Effector memory CD8-positive, alpha-beta T cell (primary cell): ENCODE measurements at regions not wholly inside any gene's neighbourhood (a gene's known extent, or its start where the extent isn't known, plus 50 kb on each side); places are given as distances from the start of the nearest gene placed in this dataset.

ENCODE experiments used
- ATAC-seq: fragments of 150-1000 bp; cut with Tn5 transposase; replicated peaks from 2 replicates; pipeline ENCODE4 v1.10.0; 2021; ENCODE audit warnings: mild to moderate bottlenecking, moderate library complexity
- DNase-seq, 3 experiments: peaks; one replicate each; pipeline ENCODE4 v3.0.0; 2021
- H3K27ac Mint-ChIP-seq, 2 donors: one replicate each; pipeline ENCODE4 v1.8.0; 2022; ENCODE audit warnings: mild to moderate bottlenecking in 2 of 2, mixed read lengths in 2 of 2, moderate library complexity in 2 of 2
- H3K27me3 Mint-ChIP-seq, 2 donors: one replicate each; pipeline ENCODE4 v1.8.0; 2022; ENCODE audit warnings: mixed read lengths in 2 of 2
- H3K36me3 Mint-ChIP-seq: one replicate; pipeline ENCODE4 v1.8.0; 2022; ENCODE audit warnings: mild to moderate bottlenecking, moderate library complexity, mixed read lengths; ENCODE audit not compliant: insufficient read depth
- H3K4me1 Mint-ChIP-seq, 2 donors: one replicate each; pipeline ENCODE4 v1.8.0; 2022; ENCODE audit warnings: low read depth in 2 of 2, mixed read lengths in 2 of 2
- H3K4me3 Mint-ChIP-seq, 2 donors: one replicate each; pipeline ENCODE4 v1.8.0; 2022; ENCODE audit warnings: mild to moderate bottlenecking in 2 of 2, mixed read lengths in 2 of 2, moderate library complexity in 2 of 2
- H3K9me3 Mint-ChIP-seq, 2 donors: one replicate each; pipeline ENCODE4 v1.8.0; 2022; ENCODE audit warnings: mixed read lengths in 2 of 2

DNA sequence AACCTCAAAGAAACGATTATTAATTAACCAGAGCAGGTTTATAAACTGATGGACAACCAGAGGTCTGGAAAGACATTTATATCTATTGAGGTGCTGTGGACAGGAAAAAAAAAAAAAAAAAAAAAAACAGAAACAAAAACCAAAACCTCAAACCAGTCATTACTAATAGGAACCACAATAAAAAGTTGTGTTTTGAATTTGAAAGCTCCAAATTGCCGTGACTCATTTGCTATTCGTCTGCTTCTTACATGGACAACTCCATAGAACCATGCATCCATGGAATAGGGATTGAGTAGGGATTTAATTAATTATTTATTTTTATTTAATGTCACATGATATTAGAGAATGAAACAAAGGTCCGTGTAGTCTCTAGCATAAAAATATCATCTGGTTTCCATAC is 134.1 kb upstream of the SSTR1 start:
- H3K9me3 Mint-ChIP-seq: no peaks in the 10 kb centered on the region
- H3K27ac Mint-ChIP-seq: peak overlapping the region in 1 of 2 donors; percentile 90
- no peaks in the 10 kb centered on the region for H3K27me3 Mint-ChIP-seq
- ATAC-seq (peak; percentile 8), DNase-seq (no peak)
- H3K4me3 Mint-ChIP-seq: peak overlapping the region in 1 of 2 donors; percentile 76
- peaks cover 5% of the 10 kb centered on the region for H3K36me3 Mint-ChIP-seq
- peaks cover 10 to 60% of the 10 kb centered on the region in 2 donors for H3K4me1 Mint-ChIP-seq

DNA sequence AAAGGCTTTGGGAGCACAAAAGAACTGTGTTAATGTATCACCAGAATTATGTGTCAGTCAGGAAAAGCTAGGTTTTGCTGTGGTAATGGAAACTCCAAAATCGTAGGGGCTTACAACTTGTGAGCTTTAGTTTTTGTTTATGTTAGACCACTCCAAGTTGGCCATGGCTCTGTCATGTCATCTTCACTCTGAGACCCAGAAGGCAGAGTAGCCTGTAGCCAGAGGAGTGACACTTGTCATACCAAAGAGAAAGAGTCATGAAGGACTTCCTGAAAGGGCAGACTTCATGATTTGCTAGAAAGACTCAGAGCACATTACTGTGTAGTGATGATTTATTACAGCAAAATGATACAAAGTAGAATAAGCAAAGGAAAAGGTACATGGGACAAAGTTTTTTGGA is 133.6 kb upstream of the SSTR1 start:
- peak overlapping the region; percentile 37 to 76 for H3K4me3 Mint-ChIP-seq
- DNase-seq (no peak), ATAC-seq (no peak)
- no peaks in the 10 kb centered on the region for H3K27me3 Mint-ChIP-seq
- peak overlapping the region; percentile 26 to 90 for H3K27ac Mint-ChIP-seq
- H3K36me3 Mint-ChIP-seq: peaks cover 5% of the 10 kb centered on the region
- H3K9me3 Mint-ChIP-seq: no peaks in the 10 kb centered on the region
- H3K4me1 Mint-ChIP-seq: peaks cover 11 to 59% of the 10 kb centered on the region in 2 donors

DNA sequence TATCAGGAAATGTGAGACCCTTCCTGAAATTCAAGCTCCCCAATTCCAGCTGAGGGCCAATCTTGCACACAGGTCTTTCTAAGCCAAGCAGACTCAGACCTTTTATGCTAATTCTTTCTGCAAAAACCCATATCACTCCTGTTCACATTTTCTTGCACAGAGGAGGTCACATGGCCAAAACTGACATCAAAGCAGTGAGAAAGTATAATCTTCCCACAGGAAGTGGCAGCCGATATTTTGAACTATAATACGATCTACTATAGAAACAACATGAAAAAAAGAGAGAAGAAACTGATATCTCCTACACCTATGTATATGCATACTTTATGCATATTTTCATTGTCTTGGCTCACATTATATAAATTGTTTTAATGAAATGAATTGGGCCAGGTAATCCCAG is 132.9 kb upstream of the SSTR1 start:
- Mint-ChIP-seq H3K4me1 (peaks cover 14 to 57% of the 10 kb centered on the region in 2 donors), H3K36me3 (peaks cover 10% of the 10 kb centered on the region), H3K27me3 (no peaks in the 10 kb centered on the region), H3K9me3 (no peaks in the 10 kb centered on the region), H3K4me3 (peak overlapping the region; percentile 55 to 76), H3K27ac (peak overlapping the region; percentile 26 to 90)
- DNase-seq (peak in 2 of 3 experiments; percentile 6 to 38), ATAC-seq (peak; percentile 55)

DNA sequence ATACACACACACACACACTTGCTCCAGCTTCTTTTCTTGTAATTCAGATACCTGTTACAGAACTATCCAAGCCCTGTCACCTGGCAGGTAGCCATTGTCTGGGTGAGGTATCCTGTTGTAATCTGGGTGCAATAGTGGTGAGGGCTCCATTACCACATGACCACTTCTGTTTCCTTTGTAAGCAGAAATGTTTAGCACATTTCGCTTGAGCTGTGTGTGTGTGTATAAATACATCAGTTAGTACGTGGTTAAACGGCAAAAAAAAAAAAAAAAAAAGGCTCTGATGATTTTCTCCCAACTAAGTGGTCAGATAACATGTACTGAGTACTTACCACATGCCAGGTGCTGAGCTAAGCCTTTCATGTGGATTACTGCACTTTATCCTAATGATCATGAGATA is 129.3 kb upstream of the SSTR1 start:
- peak; percentile 89 for ATAC-seq
- Mint-ChIP-seq H3K4me1 (peaks cover 11 to 43% of the 10 kb centered on the region in 2 donors), H3K36me3 (peaks cover 9% of the 10 kb centered on the region), H3K27me3 (no peaks in the 10 kb centered on the region), H3K4me3 (peak overlapping the region; percentile 17 to 68), H3K27ac (peak overlapping the region in 1 of 2 donors; percentile 78), H3K9me3 (no peaks in the 10 kb centered on the region)
- DNase-seq: peak; percentile 50 to 64 (median 57)

DNA sequence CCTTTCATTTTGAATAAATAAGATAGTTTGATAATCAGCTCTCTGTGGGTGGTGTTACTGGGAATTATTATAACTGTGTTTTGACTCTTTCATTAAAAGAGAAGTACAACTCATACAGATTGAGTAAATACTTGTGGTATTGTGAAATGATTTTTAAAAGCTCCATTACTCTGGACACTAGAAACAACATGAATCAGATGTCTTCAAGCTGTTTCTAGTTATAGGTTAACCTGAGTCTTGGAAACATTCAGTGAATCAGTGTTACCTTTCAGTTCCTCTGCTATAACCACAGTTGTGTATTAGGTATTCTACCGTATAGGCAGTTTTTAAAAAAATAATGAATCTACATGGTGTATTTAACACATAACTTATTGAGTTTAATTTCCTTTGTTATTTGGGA is 128.4 kb upstream of the SSTR1 start:
- no peak for DNase-seq
- no peaks in the 10 kb centered on the region for H3K27me3 Mint-ChIP-seq
- no peak for ATAC-seq
- H3K4me1 Mint-ChIP-seq: peaks cover 11 to 39% of the 10 kb centered on the region in 2 donors
- peaks cover 8% of the 10 kb centered on the region for H3K36me3 Mint-ChIP-seq
- H3K27ac Mint-ChIP-seq: peak overlapping the region in 1 of 2 donors; percentile 78
- H3K4me3 Mint-ChIP-seq: peak overlapping the region; percentile 27 to 68
- H3K9me3 Mint-ChIP-seq: no peaks in the 10 kb centered on the region

DNA sequence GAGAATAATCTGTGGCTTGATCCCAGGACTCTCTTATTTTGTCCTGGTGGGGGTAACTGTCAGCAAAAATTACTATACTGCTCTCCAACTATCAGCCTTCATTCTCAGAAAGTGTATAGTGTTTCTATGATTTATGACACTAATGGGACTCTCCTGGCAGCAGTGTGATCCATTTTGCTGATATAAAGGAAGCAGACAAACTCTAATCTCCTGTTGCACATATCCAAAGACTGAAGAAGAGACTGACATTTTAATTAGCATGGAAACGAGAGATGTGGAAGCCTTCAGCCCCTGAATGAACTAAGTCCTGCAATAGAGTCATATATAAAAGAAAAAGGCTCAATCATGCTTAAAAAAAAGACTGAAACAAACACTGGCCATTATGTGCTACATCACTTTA is 127.8 kb upstream of the SSTR1 start:
- H3K9me3 Mint-ChIP-seq: no peaks in the 10 kb centered on the region
- H3K4me1 Mint-ChIP-seq: peaks cover 9 to 33% of the 10 kb centered on the region in 2 donors
- no peak for DNase-seq
- no peak for ATAC-seq
- H3K36me3 Mint-ChIP-seq: peaks cover 8% of the 10 kb centered on the region
- H3K27ac Mint-ChIP-seq: no peak overlapping the region
- H3K4me3 Mint-ChIP-seq: no peak overlapping the region
- H3K27me3 Mint-ChIP-seq: no peaks in the 10 kb centered on the region

DNA sequence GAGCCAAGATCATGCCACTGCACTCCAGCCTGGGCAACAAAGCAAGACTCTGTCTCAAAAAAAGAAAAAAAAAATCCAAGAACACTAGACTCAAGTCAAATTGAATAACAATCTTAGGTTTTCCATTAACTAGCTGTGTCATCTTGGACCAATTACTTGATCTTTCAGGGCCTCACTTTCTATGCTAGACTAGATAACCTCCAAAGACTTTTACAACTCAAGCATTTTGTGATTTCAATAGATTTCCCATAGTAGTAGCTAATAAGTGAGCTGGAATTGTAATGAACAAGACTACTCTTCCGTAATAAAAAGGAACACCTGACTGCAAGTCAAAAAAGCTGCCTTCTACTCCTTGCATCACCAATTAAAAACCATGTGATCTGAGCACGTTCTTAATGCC is 127.0 kb upstream of the SSTR1 start:
- Mint-ChIP-seq H3K27ac (no peak overlapping the region), H3K9me3 (no peaks in the 10 kb centered on the region), H3K27me3 (no peaks in the 10 kb centered on the region), H3K4me3 (no peak overlapping the region), H3K36me3 (peaks cover 8% of the 10 kb centered on the region), H3K4me1 (peaks cover 7 to 27% of the 10 kb centered on the region in 2 donors)
- ATAC-seq (no peak), DNase-seq (no peak)

DNA sequence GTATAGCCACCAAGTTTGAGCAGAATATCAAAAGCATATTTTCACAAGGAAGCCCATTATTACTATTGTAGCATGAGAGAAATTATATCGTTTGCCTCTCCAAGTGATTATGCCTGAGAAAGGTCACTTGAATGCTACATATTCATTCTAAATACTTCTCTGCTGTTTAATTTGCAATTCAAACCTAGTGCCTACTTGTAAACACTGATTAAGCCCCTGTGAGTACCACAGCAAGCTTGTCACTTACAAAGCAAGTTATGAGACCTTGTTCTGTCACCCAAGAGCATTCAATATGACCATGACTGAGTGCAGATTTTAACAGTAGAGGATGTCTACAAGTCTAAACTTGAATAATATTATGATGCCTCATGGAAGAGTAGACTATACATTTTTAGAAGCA is 124.7 kb upstream of the SSTR1 start:
- no peak overlapping the region for H3K27ac Mint-ChIP-seq
- peaks cover 8% of the 10 kb centered on the region for H3K36me3 Mint-ChIP-seq
- DNase-seq: no peak
- ATAC-seq: no peak
- peaks cover 7 to 17% of the 10 kb centered on the region in 2 donors for H3K4me1 Mint-ChIP-seq
- H3K9me3 Mint-ChIP-seq: no peaks in the 10 kb centered on the region
- no peak overlapping the region for H3K4me3 Mint-ChIP-seq
- no peaks in the 10 kb centered on the region for H3K27me3 Mint-ChIP-seq

DNA sequence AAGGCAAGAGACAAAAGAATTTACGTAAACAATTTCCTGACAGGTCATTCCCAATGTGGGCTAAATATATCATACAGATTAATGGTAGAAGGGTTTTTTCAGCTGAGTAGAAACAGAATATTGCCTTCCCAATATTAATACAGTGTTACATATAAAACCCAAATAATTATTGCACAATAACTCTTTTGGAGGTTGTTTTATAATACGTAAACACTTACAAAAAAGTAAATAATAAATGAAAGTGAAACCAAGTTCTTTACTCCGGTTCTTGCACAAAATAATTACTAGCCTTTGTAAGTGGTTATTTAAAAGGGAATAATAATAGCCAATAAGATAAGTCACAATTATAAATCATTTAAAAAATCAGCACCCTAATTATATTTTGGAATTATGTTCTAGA is 118.6 kb upstream of the SSTR1 start:
- Mint-ChIP-seq H3K4me1 (peaks cover 0 to 16% of the 10 kb centered on the region in 2 donors), H3K4me3 (peak overlapping the region; percentile 47 to 77), H3K27me3 (no peaks in the 10 kb centered on the region), H3K36me3 (no peaks in the 10 kb centered on the region), H3K27ac (peak overlapping the region; percentile 12 to 89), H3K9me3 (peaks cover 6 to 18% of the 10 kb centered on the region in 2 donors)
- ATAC-seq (no peak), DNase-seq (no peak)

DNA sequence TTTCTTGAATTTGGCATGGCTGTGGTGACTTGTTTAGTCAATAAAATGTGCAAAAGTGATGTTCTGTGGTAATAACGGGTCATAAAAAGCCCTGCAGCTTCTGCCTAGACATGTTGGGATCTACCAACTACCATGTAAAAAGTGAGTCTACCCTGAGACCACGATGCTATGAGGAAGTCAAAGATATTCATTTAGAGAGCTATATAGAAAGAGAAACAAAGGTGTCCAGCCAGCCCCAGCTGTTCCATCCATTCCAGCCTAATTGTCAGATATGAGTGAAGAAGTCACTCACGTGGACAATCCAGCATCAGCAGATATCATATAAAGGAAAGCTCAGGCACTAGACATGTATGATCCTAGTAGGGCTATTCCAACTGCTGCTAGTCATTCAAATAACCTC is 117.2 kb upstream of the SSTR1 start:
- Mint-ChIP-seq H3K27me3 (no peaks in the 10 kb centered on the region), H3K27ac (peak overlapping the region in 1 of 2 donors; percentile 89), H3K9me3 (peaks cover 6 to 18% of the 10 kb centered on the region in 2 donors), H3K4me1 (peaks cover 0 to 16% of the 10 kb centered on the region in 2 donors), H3K4me3 (no peak overlapping the region), H3K36me3 (peaks cover under 1% of the 10 kb centered on the region)
- DNase-seq (no peak), ATAC-seq (no peak)

DNA sequence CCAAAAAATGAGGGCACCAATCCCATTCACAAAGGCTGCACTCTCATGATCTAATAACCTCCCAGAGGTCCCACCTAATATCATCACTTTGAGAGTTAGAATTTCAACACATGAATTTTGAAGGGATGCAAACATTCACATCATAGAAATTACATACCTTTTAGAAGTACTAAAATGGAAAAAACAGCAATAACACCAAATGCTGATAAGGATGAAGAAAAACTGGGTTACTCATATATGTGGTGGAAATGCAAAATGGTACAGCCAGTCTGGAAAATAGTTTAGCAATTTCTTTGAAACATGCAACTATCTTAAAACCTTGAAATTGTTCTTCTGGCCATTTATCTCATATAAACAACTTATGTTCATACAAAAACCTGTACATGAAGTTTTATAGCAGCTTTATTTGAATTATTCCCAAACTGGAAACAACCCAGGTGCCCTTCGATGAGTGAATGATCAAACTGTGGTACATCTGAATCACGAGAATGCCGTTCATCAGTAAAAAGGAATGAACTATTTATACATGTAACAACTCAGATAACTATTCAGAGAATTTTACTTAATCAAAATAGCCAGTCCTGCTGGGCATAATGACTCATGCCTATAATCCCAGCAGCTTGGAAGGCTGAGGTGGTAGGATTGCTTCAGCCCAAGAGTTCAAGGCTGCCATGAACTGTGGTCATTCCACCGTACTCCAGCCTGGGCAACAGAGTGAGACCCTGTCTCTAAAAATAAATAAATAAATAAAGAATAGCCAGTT is 109.4 kb upstream of the SSTR1 start:
- Mint-ChIP-seq H3K36me3 (peaks cover 3% of the 10 kb centered on the region), H3K9me3 (peaks cover 3 to 29% of the 10 kb centered on the region in 2 donors), H3K4me1 (no peaks in the 10 kb centered on the region), H3K4me3 (no peak overlapping the region), H3K27me3 (no peaks in the 10 kb centered on the region), H3K27ac (no peak overlapping the region)
- ATAC-seq: no peak
- no peak for DNase-seq

DNA sequence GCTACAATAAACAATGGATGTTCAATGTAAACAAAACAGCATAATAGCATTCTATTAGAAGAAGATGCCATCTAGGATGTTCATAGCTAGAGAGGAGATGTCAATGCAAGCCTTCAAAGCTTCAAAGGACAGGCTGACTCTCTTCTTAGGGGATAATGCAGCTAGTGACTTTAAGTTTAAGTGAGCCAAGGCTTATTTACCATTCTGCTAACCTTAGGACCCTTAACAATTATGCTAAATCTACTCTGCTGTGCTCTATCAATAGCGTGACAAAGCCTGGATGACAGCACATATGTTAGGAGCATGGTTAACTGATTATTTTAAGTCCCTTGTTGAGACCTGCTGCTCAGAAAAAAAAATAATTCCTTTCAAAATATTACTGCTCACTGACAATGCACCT is 106.0 kb upstream of the SSTR1 start:
- no peak for ATAC-seq
- H3K4me1 Mint-ChIP-seq: peaks cover 3 to 12% of the 10 kb centered on the region in 2 donors

DNA sequence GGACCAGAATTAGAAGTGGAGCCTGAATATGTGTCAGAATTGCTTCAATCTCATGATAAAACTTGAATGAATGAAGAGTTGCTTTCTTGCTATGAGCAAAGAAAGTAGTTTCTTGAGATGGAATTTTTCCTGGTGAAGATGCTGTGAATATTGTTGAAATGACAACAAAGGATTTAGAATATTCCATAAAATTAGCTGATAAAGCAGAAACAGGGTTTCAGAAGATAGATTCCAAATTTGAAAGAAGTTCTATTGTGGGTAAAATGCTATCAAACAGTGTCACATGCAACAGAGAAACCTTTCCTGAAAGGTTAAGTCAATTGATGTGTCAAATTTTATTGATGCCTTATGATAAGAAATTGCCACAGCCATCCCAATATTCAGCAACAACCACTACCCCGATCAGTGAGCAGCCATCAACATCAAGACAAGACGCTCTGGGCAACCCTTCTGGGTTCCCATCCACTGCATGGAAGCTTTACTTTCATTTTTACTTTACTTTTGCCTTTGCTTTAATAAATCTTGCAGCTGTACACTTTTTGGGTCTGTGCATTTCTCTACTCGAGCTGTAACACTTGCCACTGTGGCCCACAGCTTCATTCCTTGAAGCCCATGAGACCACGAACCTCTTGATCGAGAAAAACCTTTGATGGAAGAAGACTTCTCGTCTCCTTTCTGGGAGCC is 104.0 kb upstream of the SSTR1 start:
- Mint-ChIP-seq H3K36me3 (no peaks in the 10 kb centered on the region), H3K27ac (peak overlapping the region in 1 of 2 donors; percentile 54), H3K4me3 (peak overlapping the region; percentile 43 to 58), H3K27me3 (no peaks in the 10 kb centered on the region), H3K4me1 (peaks cover 6 to 22% of the 10 kb centered on the region in 2 donors), H3K9me3 (peaks cover 10 to 15% of the 10 kb centered on the region in 2 donors)
- ATAC-seq (peak; percentile 40), DNase-seq (no peak)

More for the DNA sequence above, 106.0 kb upstream of the SSTR1 start:
- peaks cover 5 to 15% of the 10 kb centered on the region in 2 donors for H3K9me3 Mint-ChIP-seq
- no peaks in the 10 kb centered on the region for H3K36me3 Mint-ChIP-seq
- no peaks in the 10 kb centered on the region for H3K27me3 Mint-ChIP-seq
- no peak overlapping the region for H3K4me3 Mint-ChIP-seq
- DNase-seq: no peak
- H3K27ac Mint-ChIP-seq: no peak overlapping the region
